GM12891 (cell line): ENCODE measurements at regions not wholly inside any gene's neighbourhood (a gene's known extent, or its start where the extent isn't known, plus 50 kb on each side); places are given as distances from the start of the nearest gene placed in this dataset.

Source experiments
- DNase-seq: peaks from one replicate; pipeline ENCODE4 v3.0.0; 2011; ENCODE audit warnings: low spot score; ENCODE audit not compliant: insufficient read length
- FAIRE-seq: peaks from 2 replicates; lab custom pipeline; 2011; peaks lifted over from hg19 to GRCh38; lab: Jason Lieb, UNC
- PAX5 ChIP-seq: IDR thresholded peaks from 2 replicates; pipeline ENCODE4 v1.6.1; 2011; ENCODE audit warnings: low read length, moderate library complexity, mild to moderate bottlenecking; ENCODE audit not compliant: insufficient read depth, severe bottlenecking
- POLR2A ChIP-seq: IDR thresholded peaks from 2 replicates; pipeline ENCODE4 v1.6.1; 2011; ENCODE audit warnings: low read depth, low read length, control low read depth
- POLR2AphosphoS5 ChIP-seq: IDR thresholded peaks from 2 replicates; pipeline ENCODE4 v1.6.1; 2011; ENCODE audit warnings: low read depth, low read length, control low read depth
- POU2F2 ChIP-seq: IDR thresholded peaks from 2 replicates; pipeline ENCODE4 v1.6.1; 2011; ENCODE audit warnings: low read depth, mild to moderate bottlenecking, control low read depth, low read length, moderate library complexity
- SPI1 ChIP-seq: IDR thresholded peaks from 2 replicates; pipeline ENCODE4 v1.6.1; 2011; ENCODE audit warnings: low read depth, low read length, control low read depth
- TAF1 ChIP-seq: IDR thresholded peaks from 2 replicates; pipeline ENCODE4 v1.6.1; 2011; ENCODE audit warnings: low read depth, low read length, control low read depth

DNA sequence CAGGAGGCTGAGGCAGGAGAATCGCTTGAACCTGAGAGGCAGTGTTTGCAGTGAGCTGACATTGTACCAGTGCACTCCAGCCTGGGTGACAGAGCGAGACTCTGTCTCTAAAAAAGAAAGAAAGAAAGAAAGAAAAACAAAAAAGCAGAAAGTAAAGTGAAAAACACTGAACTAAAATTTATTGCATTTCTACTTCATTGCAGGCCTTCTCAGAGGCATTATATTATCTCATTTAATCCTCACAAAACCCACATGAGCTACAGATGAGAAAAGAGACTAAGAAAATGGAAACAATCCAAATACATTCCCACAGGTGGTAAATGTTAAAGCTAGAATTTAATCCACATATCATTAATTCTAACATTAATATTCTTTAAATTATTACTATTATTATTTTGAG, 147.2 kb upstream of the FREM2 start:
- TF ChIP-seq POU2F2 (no peak), PAX5 (no peak), SPI1 (no peak), POLR2AphosphoS5 (no peak), TAF1 (no peak), POLR2A (no peak)
- no peak for DNase-seq
- no peak for FAIRE-seq

GRCh38 chr13:38542601-38543000, 144.3 kb upstream of the FREM2 start:
- TF ChIP-seq SPI1, result no peak
- no peak for TF ChIP-seq POLR2AphosphoS5
- TF ChIP-seq POU2F2, result no peak
- TF ChIP-seq PAX5, result no peak
- TF ChIP-seq TAF1, result no peak
- no peak for TF ChIP-seq POLR2A
- no peak for FAIRE-seq
- no peak for DNase-seq

GRCh38 chr13:38543561-38543960, 143.3 kb upstream of the FREM2 start:
- FAIRE-seq, result no peak
- TF ChIP-seq POLR2AphosphoS5 (no peak), POU2F2 (no peak), PAX5 (no peak), SPI1 (no peak), POLR2A (no peak), TAF1 (no peak)
- no peak for DNase-seq

DNA sequence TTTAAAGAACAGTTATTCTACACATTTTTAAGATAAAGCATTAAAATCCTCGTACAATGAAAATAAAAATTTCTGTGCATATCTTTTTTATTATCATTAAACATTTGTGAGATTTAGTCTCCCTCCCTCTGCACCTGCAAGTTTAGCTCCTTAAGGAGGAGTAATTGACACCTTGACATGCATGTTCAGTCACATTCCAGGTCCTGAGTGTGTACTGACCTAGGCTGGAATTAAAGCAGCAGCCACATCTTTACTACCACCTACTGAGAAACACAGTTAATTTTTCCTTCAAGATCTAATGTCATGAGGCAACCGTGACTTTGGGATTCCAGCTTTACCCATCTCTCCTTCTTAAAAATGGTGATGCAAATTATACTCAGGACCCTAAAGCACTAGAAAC, 123.1 kb upstream of the FREM2 start:
- no peak for TF ChIP-seq POLR2A
- TF ChIP-seq SPI1, result no peak
- no peak for TF ChIP-seq PAX5
- no peak for TF ChIP-seq TAF1
- no peak for TF ChIP-seq POLR2AphosphoS5
- no peak for TF ChIP-seq POU2F2
- no peak for DNase-seq
- no peak for FAIRE-seq

GRCh38 chr13:38564256-38565150, 122.4 kb upstream of the FREM2 start:
- no peak for DNase-seq
- no peak for FAIRE-seq
- TF ChIP-seq POLR2A (no peak), PAX5 (no peak), POLR2AphosphoS5 (no peak), SPI1 (no peak), TAF1 (no peak), POU2F2 (no peak)

DNA sequence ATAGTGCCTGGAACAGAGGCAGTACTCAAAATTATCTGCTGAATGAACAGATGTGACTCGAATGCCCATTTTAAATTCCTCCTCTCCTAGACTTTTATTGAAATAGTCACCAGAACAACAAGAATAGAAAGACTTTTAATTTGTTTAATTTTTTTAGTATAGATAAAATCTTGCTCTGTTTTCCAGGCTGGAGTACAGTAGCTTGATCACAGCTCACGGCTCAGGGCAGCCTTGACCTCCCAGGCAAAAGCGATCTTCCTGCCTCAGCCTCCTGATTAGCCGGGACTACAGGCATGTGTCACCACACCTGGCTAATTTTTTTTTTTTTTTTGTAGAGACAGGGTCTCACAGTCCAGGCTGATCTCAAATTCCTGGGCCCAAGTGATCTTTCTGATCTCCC, 120.9 kb upstream of the FREM2 start:
- TF ChIP-seq TAF1 (no peak), POLR2AphosphoS5 (no peak), PAX5 (no peak), SPI1 (no peak), POLR2A (no peak), POU2F2 (no peak)
- DNase-seq (no peak), FAIRE-seq (no peak)

DNA sequence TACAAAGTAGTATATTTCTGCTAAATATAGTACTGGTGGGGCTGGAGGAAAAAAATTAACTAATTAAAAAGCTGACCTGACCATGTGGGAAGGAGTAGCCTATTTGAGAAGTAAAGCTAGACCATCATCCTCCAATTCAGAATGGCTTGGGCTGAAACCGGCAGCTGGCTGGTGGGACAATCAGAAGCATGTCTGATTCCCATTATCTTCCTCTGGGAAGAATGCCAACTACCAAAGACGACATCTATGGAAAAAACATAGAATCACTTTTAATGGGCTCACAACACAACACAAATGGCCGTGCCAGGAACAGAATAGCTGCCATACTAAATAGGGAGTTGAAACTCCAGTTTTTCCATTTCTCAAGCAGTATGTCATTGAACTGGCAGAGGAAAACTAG, 120.4 kb upstream of the FREM2 start:
- no peak for TF ChIP-seq TAF1
- no peak for TF ChIP-seq POLR2A
- TF ChIP-seq POLR2AphosphoS5, result no peak
- no peak for TF ChIP-seq SPI1
- TF ChIP-seq POU2F2, result no peak
- TF ChIP-seq PAX5, result no peak
- FAIRE-seq (no peak), DNase-seq (no peak)

DNA sequence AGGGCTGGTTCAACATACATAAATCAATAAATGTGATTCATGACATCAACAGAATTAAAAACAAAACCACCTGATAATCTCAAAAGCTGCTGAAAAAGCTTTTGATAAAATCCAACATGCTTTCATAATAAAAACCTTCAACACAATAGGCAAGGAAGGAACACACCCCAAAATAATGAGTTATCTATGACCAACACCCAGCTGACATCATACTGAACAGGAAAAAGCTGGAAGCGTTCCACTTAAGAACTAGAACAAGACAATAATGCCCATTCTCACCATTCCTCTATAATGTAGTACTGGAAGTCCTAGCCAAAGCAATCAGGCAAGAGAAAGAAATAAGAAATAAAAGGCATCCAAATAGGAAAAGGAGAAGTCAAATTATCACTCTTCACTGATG, 116.2 kb upstream of the FREM2 start:
- DNase-seq (no peak), FAIRE-seq (no peak)
- TF ChIP-seq PAX5 (no peak), SPI1 (no peak), POLR2A (no peak), POLR2AphosphoS5 (no peak), TAF1 (no peak), POU2F2 (no peak)

DNA sequence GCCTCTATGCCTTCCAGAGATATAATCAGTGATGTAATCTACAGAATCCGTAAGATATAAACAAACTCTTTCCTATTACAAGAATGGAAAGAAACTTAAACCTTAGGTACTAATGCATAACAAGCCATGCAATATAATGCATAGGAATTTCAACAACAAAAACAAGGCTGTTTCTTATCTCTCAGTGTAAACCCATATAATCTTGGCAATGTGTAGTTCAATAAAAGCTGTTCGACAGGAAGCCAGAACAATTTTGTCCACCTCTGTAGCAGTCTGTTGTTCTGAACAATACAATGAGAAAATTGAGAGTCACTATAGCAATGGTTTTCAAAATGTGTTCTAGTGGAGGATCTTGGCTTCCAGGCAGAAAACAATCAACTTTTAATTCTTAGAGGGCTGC, 111.5 kb upstream of the FREM2 start:
- DNase-seq, result no peak
- FAIRE-seq, result no peak
- TF ChIP-seq TAF1 (no peak), PAX5 (no peak)
